ENCODE measurements at regions not wholly inside any gene's neighbourhood (a gene's known extent, or its start where the extent isn't known, plus 50 kb on each side); places are given as distances from the start of the nearest gene placed in this dataset.

- Histone ChIP-seq H3K27me3 (no peaks in the 10 kb centered on the region), H3K4me1 (no peaks in the 10 kb centered on the region), H3K36me3 (no peaks in the 10 kb centered on the region), H3K4me3 (no peak overlapping the region), H3K27ac (no peak overlapping the region), H3K9me3 (no peaks in the 10 kb centered on the region)
- 19 to 37% methylated on average over 3 of the region's 3 CpGs for WGBS, 2 donors
- TF ChIP-seq CTCF (IDR thresholded peaks at IDR 0.05) (no peak), POLR2A (IDR thresholded peaks at IDR 0.05) (no peak), EP300 (IDR thresholded peaks at IDR 0.05) (no peak), POLR2AphosphoS5 (IDR thresholded peaks at IDR 0.05) (no peak)
- DNase-seq = no peak
- intact Hi-C loops (cut with DNase I) = no loop called here
These were observed 1073.4 kb downstream of the NLGN4X start for GRCh38 chrX:5155301-5155700.

- Histone ChIP-seq H3K27ac (no peak overlapping the region), H3K27me3 (no peaks in the 10 kb centered on the region), H3K4me1 (no peaks in the 10 kb centered on the region), H3K36me3 (no peaks in the 10 kb centered on the region), H3K4me3 (no peak overlapping the region), H3K9me3 (no peaks in the 10 kb centered on the region)
- no peak for TF ChIP-seq CTCF (IDR thresholded peaks at IDR 0.05)
- TF ChIP-seq POLR2AphosphoS5 (IDR thresholded peaks at IDR 0.05) = no peak
- TF ChIP-seq POLR2A (IDR thresholded peaks at IDR 0.05) = no peak
- TF ChIP-seq EP300 (IDR thresholded peaks at IDR 0.05) = no peak
- DNase-seq = no peak
- WGBS, 2 donors = 72 to 74% methylated on average over 4 of the region's 4 CpGs
- intact Hi-C loops (cut with DNase I) = no loop called here
These were observed 1082.7 kb downstream of the NLGN4X start for GRCh38 chrX:5145957-5146356.

DNA sequence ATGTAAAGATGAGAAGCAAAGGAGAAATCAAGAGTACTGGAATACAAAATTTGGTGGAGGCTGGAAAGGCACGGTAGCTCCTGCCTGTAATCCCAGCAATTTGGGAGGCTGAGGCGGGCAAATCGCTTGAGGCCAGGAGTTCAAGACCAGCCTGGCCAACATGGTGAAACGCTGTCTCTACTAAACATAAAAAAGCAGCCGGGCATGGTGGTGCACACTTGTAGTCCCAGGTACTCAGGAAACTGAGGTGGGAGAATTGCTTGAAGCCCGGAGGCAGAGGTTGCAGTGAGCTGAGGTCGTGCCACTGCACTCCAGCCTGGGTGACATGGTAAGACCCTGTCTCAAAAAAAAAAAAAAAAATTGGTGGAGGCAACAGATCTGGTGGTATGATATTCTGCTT lies 1086.0 kb downstream of the NLGN4X start:
- DNase-seq = no peak
- no peaks in the 10 kb centered on the region for H3K9me3 ChIP-seq
- intact Hi-C loops (cut with DNase I) = no loop called here
- H3K27ac ChIP-seq = no peak overlapping the region
- H3K27me3 ChIP-seq = no peaks in the 10 kb centered on the region
- WGBS, 2 donors = 91 to 95% methylated on average over 7 of the region's 7 CpGs
- H3K4me3 ChIP-seq = no peak overlapping the region
- H3K36me3 ChIP-seq = no peaks in the 10 kb centered on the region
- TF ChIP-seq EP300 (IDR thresholded peaks at IDR 0.05) = no peak
- TF ChIP-seq POLR2AphosphoS5 (IDR thresholded peaks at IDR 0.05) = no peak
- TF ChIP-seq POLR2A (IDR thresholded peaks at IDR 0.05) = no peak
- no peak for TF ChIP-seq CTCF (IDR thresholded peaks at IDR 0.05)
- no peaks in the 10 kb centered on the region for H3K4me1 ChIP-seq

DNA sequence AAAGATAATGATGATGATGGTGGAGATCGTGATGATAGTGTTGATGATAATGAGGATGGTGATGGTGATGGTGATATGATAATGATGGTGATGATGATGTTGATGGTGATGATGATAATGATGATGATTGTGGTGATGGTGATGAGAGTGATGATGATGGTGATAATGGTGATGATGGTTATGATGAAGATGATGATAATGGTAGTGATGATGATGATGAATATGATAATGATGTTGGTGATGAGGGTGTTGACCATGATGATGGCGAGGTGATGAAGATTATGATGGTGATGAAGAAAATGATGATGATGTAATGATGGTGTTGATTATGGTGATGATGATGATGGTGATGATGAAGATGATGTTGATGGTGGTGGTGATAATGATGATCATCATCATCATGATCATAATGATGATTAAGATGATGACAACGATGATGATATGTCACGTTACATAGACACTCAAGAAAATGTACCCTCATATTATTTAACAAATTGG lies 1106.4 kb downstream of the NLGN4X start:
- Histone ChIP-seq H3K9me3 (no peaks in the 10 kb centered on the region), H3K4me1 (no peaks in the 10 kb centered on the region), H3K4me3 (no peak overlapping the region), H3K27ac (no peak overlapping the region), H3K36me3 (no peaks in the 10 kb centered on the region), H3K27me3 (no peaks in the 10 kb centered on the region)
- WGBS, 2 donors = 66 to 73% methylated on average over 4 of the region's 4 CpGs
- TF ChIP-seq CTCF (IDR thresholded peaks at IDR 0.05) (no peak), POLR2AphosphoS5 (IDR thresholded peaks at IDR 0.05) (no peak), EP300 (IDR thresholded peaks at IDR 0.05) (no peak), POLR2A (IDR thresholded peaks at IDR 0.05) (no peak)
- DNase-seq = no peak
- intact Hi-C loops (cut with DNase I) = no loop called here

- H3K27ac ChIP-seq = no peak overlapping the region
- intact Hi-C loops (cut with DNase I) = no loop called here
- no peak overlapping the region for H3K4me3 ChIP-seq
- no peaks in the 10 kb centered on the region for H3K27me3 ChIP-seq
- no peaks in the 10 kb centered on the region for H3K4me1 ChIP-seq
- TF ChIP-seq POLR2A (IDR thresholded peaks at IDR 0.05) = no peak
- TF ChIP-seq CTCF (IDR thresholded peaks at IDR 0.05) = no peak
- no peak for TF ChIP-seq EP300 (IDR thresholded peaks at IDR 0.05)
- no peak for TF ChIP-seq POLR2AphosphoS5 (IDR thresholded peaks at IDR 0.05)
- H3K36me3 ChIP-seq = no peaks in the 10 kb centered on the region
- no peaks in the 10 kb centered on the region for H3K9me3 ChIP-seq
- no peak for DNase-seq
- WGBS, 2 donors = 75 to 82% methylated on average over 4 of the region's 4 CpGs
These were observed 1110.9 kb downstream of the NLGN4X start for GRCh38 chrX:5117816-5118215.

All from sigmoid colon (tissue), 6 donors.